IMR-90 (cell line): ENCODE measurements at regions not wholly inside any gene's neighbourhood (a gene's known extent, or its start where the extent isn't known, plus 50 kb on each side); places are given as distances from the start of the nearest gene placed in this dataset.
A peak's percentile ranks its signal among the peaks of the same experiment; 100 is the strongest.

Experiments used
- ATAC-seq: fragments of 200-7000 bp; cut with Tn5 transposase; 2 replicates; pipeline ENCODE4 v1.9.1; 2020; ENCODE audit warnings: low read depth, mild to moderate bottlenecking, moderate library complexity
- BruUV-seq: library from RNA; stranded (reverse); fragments of 400-500 nt; replicated peaks from 2 replicates; lab custom pipeline; 2021; lab: Mats Ljungman, UMichigan
- CTCF ChIA-PET: fragments of 300-600 bp; formaldehyde crosslinking; extraction: SDS; loops from one replicate; lab custom pipeline; 2021; ENCODE audit warnings: antibody characterized with exemption; lab: Yijun Ruan, JAX
- POLR2A ChIA-PET: fragments of 300-600 bp; sonication (Branson Sonifier 250); formaldehyde crosslinking; loops from one replicate; lab custom pipeline; 2022; ENCODE audit warnings: antibody characterized with exemption; ENCODE audit not compliant: unreplicated experiment; lab: Charles Lee
- DNase-seq: peaks from one replicate; pipeline ENCODE4 v3.0.0; 2013
- H2AFZ ChIP-seq: replicated peaks from 2 replicates; pipeline ENCODE3; 2013; ENCODE audit warnings: low read length, mild to moderate bottlenecking; ENCODE audit not compliant: poor library complexity
- H2AK5ac ChIP-seq: 2 replicates; pipeline ENCODE4 v1.6.1; 2013; ENCODE audit warnings: low read depth, low read length, inconsistent platforms
- H2AK9ac ChIP-seq: replicated peaks from 2 replicates; pipeline ENCODE3; 2013; ENCODE audit warnings: mild to moderate bottlenecking, low read depth, low read length, moderate library complexity; ENCODE audit not compliant: poor library complexity
- H2BK120ac ChIP-seq: 2 replicates; pipeline ENCODE4 v1.6.1; 2013; ENCODE audit warnings: low read depth, low read length, inconsistent platforms
- H2BK15ac ChIP-seq: 3 replicates; pipeline ENCODE4 v1.6.1; 2013; ENCODE audit warnings: low read depth, low read length, inconsistent platforms
- H2BK20ac ChIP-seq: 2 replicates; pipeline ENCODE4 v1.6.1; 2013; ENCODE audit warnings: low read depth, mild to moderate bottlenecking, inconsistent platforms, low read length, moderate library complexity
- H2BK5ac ChIP-seq: 2 replicates; pipeline ENCODE4 v1.6.1; 2013; ENCODE audit warnings: mild to moderate bottlenecking, low read depth, low read length, inconsistent platforms; ENCODE audit not compliant: poor library complexity, severe bottlenecking
- H3K14ac ChIP-seq: replicated peaks from 2 replicates; pipeline ENCODE4 v1.6.1; 2013; ENCODE audit warnings: low read depth, low read length, inconsistent platforms
- H3K18ac ChIP-seq: 2 replicates; pipeline ENCODE4 v1.6.1; 2013; ENCODE audit warnings: low read depth, low read length, control low read depth
- H3K23ac ChIP-seq: 2 replicates; pipeline ENCODE4 v1.6.1; 2013; ENCODE audit warnings: low read depth, low read length, inconsistent platforms
- H3K27ac ChIP-seq: 2 replicates; pipeline ENCODE4 v1.5.1; 2013; ENCODE audit warnings: mild to moderate bottlenecking, control low read depth, low read length; ENCODE audit not compliant: insufficient read depth
- H3K27me3 ChIP-seq: 2 replicates; pipeline ENCODE4 v1.6.1; 2013; ENCODE audit warnings: low read length; ENCODE audit not compliant: control insufficient read depth, insufficient read depth
- H3K36me3 ChIP-seq: 2 replicates; pipeline ENCODE4 v1.6.1; 2013; ENCODE audit warnings: low read length, mixed read lengths; ENCODE audit not compliant: control insufficient read depth, insufficient read depth
- H3K4ac ChIP-seq: 2 replicates; pipeline ENCODE4 v1.6.1; 2013; ENCODE audit warnings: low read depth, low read length, inconsistent platforms
- H3K4me1 ChIP-seq: 2 replicates; pipeline ENCODE4 v1.6.1; 2013; ENCODE audit warnings: low read length, mixed read lengths; ENCODE audit not compliant: control insufficient read depth, insufficient read depth
- H3K4me2 ChIP-seq: 2 replicates; pipeline ENCODE4 v1.6.1; 2013; ENCODE audit warnings: low read depth, mild to moderate bottlenecking, control low read depth, low read length, moderate library complexity
- H3K4me3 ChIP-seq: 2 replicates; pipeline ENCODE4 v1.5.1; 2013; ENCODE audit warnings: low read depth, mild to moderate bottlenecking, control low read depth, low read length, moderate library complexity; ENCODE audit not compliant: insufficient read depth
- H3K56ac ChIP-seq: 2 replicates; pipeline ENCODE4 v1.6.1; 2013; ENCODE audit warnings: low read length, inconsistent platforms; ENCODE audit not compliant: insufficient read depth; ENCODE audit errors: extremely low read depth
- H3K79me1 ChIP-seq, 2 experiments: 2 replicates each; pipeline ENCODE4 v1.6.1; 2013; ENCODE audit warnings: low read length in 2 of 2, inconsistent platforms in 1 of 2, low read depth in 1 of 2
- H3K9ac ChIP-seq: 2 replicates; pipeline ENCODE4 v1.6.1; 2013; ENCODE audit warnings: low read depth, low read length, control low read depth
- H3K9me1 ChIP-seq: 2 replicates; pipeline ENCODE4 v1.6.1; 2013; ENCODE audit warnings: low read length, inconsistent platforms; ENCODE audit not compliant: insufficient read depth
- H3K9me3 ChIP-seq: 2 replicates; pipeline ENCODE4 v1.6.1; 2013; ENCODE audit warnings: low read length; ENCODE audit not compliant: control insufficient read depth, insufficient read depth
- H4K20me1 ChIP-seq: 2 replicates; pipeline ENCODE4 v1.6.1; 2013; ENCODE audit warnings: low read length, inconsistent platforms; ENCODE audit not compliant: insufficient read depth
- H4K5ac ChIP-seq: 2 replicates; pipeline ENCODE4 v1.6.1; 2013; ENCODE audit warnings: mild to moderate bottlenecking, low read depth, low read length, control low read depth
- H4K8ac ChIP-seq, 2 experiments: 2 replicates each; pipeline ENCODE4 v1.6.1; 2013; ENCODE audit warnings: low read depth in 2 of 2, low read length in 2 of 2, control low read depth in 1 of 2, inconsistent platforms in 1 of 2
- H4K91ac ChIP-seq: 2 replicates; pipeline ENCODE4 v1.6.1; 2013; ENCODE audit warnings: low read depth, low read length, inconsistent platforms; ENCODE audit not compliant: insufficient read depth
- BHLHE40 ChIP-seq: fragments of 150-350 bp; IDR thresholded peaks from 2 replicates; pipeline ENCODE4 v1.6.1; 2016; ENCODE audit warnings: mild to moderate bottlenecking, low read depth, low read length
- CEBPB ChIP-seq: IDR thresholded peaks from 2 replicates; pipeline ENCODE4 v1.6.1; 2012; ENCODE audit warnings: low read depth, low read length, improper control_type of control experiment
- FOS ChIP-seq: fragments of 150-350 bp; IDR thresholded peaks from 2 replicates; pipeline ENCODE4 v1.6.1; 2016; ENCODE audit warnings: low read depth, low read length
- MAFK ChIP-seq: IDR thresholded peaks from 2 replicates; pipeline ENCODE4 v1.6.1; 2012; ENCODE audit warnings: low read depth, low read length, improper control_type of control experiment
- MAZ ChIP-seq: IDR thresholded peaks from 2 replicates; pipeline ENCODE4 v1.6.1; 2012; ENCODE audit warnings: low read depth, mild to moderate bottlenecking, low read length, improper control_type of control experiment, moderate library complexity, borderline replicate concordance
- NFE2L2 ChIP-seq: fragments of 150-350 bp; IDR thresholded peaks from 2 replicates; pipeline ENCODE4 v1.6.1; 2016; ENCODE audit warnings: low read depth, mild to moderate bottlenecking, low read length
- POLR2A ChIP-seq: IDR thresholded peaks from 2 replicates; pipeline ENCODE4 v1.6.1; 2012; ENCODE audit warnings: mild to moderate bottlenecking, low read depth, low read length
- RAD21 ChIP-seq: IDR thresholded peaks from 2 replicates; pipeline ENCODE4 v1.6.1; 2012; ENCODE audit warnings: low read length, improper control_type of control experiment
- RFX5 ChIP-seq: IDR thresholded peaks from 2 replicates; pipeline ENCODE4 v1.8.0; 2012; ENCODE audit warnings: low read depth, mild to moderate bottlenecking, low read length, moderate library complexity
- SMC3 ChIP-seq: fragments of 150-350 bp; IDR thresholded peaks from 2 replicates; pipeline ENCODE4 v1.6.1; 2016; ENCODE audit warnings: low read depth, mild to moderate bottlenecking, antibody characterized with exemption, low read length, moderate library complexity
- WGBS, 2 experiments: methylation state at CpG; one replicate each; pipeline versions ENCODE4 v1.1.5 to v1.1.7; 2013; ENCODE audit warnings: missing lambda C conversion rate in 2 of 2; ENCODE audit not compliant: insufficient read length in 1 of 2; ENCODE audit errors: extremely low coverage in 2 of 2; 5-methylcytosine and 5-hydroxymethylcytosine counted together
- dilution Hi-C: fragments of 300-500 bp; cut with HindIII; formaldehyde crosslinking; loops from one replicate; pipeline ENCODE4 v1.14.3; 2018; ENCODE audit warnings: low sequenced_read_pairs; ENCODE audit not compliant: unreplicated experiment
- in situ Hi-C: fragments of 300-500 bp; cut with MboI; formaldehyde crosslinking; loops from 3 replicates; pipeline ENCODE4 v1.14.3; 2019; ENCODE audit warnings: low sequenced_read_pairs, inconsistent platforms, mixed read lengths
- intact Hi-C: fragments of 100-400 bp; cut with micrococcal nuclease; formaldehyde crosslinking; loops from 2 replicates; pipeline ENCODE4 v1.10.0; 2022
- TF ChIP-seq, protein P1 (sequence below): fragments of 150-350 bp; IDR thresholded peaks from 2 replicates; pipeline ENCODE4 v1.6.1; 2016; ENCODE audit warnings: low read depth, mild to moderate bottlenecking, low read length, moderate library complexity, borderline replicate concordance
- TF ChIP-seq, protein P2 (sequence below): conservative IDR thresholded peaks from 2 replicates; pipeline ENCODE4 v1.5.1; 2012; ENCODE audit warnings: mild to moderate bottlenecking, low read depth, low read length, improper control_type of control experiment
- TF ChIP-seq, protein P3 (sequence below): fragments of 150-350 bp; IDR thresholded peaks from 2 replicates; pipeline ENCODE4 v1.6.1; 2017; ENCODE audit warnings: mild to moderate bottlenecking, antibody characterized with exemption, low read length, low read depth

DNA sequence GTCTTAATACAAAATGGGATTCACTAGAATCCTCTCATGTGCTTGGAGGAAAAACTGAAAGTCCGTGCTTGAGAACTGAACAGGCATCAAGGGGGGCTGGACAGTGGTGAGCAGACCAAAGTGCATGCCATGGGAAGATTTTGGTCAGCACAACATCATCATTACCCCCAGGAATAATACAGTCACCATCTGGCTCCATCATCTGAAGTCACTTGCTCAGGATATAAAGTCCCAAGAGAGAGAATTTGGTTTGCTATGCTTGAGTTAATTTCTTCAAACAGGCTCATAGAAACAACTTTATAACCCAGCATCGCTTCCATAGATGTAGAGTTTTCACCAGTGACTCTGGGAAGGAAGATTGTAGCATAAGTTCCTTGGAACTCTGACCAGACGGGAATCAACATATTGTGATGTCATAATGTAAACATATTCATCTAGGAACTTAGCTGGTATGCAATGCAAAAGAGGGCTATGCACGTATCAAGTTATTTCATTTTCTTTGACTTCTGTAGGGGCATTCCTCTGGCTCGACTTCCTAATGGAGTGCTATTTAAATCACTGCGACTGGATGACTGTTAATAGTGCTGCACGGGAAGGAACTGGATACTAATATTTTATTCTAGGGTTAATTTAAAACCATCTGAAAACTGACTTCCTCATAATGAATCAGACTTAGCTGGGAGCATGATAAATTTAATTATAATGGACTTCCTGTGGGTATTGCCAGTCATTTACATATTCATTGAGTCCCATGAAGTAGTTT is 145.2 kb downstream of the MTRR start:
- no peaks in the 10 kb centered on the region for H3K36me3 ChIP-seq
- no peak overlapping the region for H2AK5ac ChIP-seq
- no peak overlapping the region for H4K5ac ChIP-seq
- WGBS, 2 experiments: no CpG with 5 or more reads among the region's 7 CpGs
- H4K8ac ChIP-seq: no peak overlapping the region
- dilution Hi-C loops (no loop called here), intact Hi-C loops (no loop called here), in situ Hi-C loops (no loop called here)
- no peaks in the 10 kb centered on the region for H3K79me1 ChIP-seq
- no peaks in the 10 kb centered on the region for H3K4me1 ChIP-seq
- no peak overlapping the region for H2BK120ac ChIP-seq
- no peaks in the 10 kb centered on the region for H4K20me1 ChIP-seq
- TF ChIP-seq POLR2A: no peak
- TF ChIP-seq CEBPB: no peak
- TF ChIP-seq RAD21: no peak
- TF ChIP-seq, protein P1, sequence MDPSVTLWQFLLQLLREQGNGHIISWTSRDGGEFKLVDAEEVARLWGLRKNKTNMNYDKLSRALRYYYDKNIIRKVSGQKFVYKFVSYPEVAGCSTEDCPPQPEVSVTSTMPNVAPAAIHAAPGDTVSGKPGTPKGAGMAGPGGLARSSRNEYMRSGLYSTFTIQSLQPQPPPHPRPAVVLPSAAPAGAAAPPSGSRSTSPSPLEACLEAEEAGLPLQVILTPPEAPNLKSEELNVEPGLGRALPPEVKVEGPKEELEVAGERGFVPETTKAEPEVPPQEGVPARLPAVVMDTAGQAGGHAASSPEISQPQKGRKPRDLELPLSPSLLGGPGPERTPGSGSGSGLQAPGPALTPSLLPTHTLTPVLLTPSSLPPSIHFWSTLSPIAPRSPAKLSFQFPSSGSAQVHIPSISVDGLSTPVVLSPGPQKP: no peak
- no peak for TF ChIP-seq RFX5
- no peak for TF ChIP-seq BHLHE40
- TF ChIP-seq, protein P2, sequence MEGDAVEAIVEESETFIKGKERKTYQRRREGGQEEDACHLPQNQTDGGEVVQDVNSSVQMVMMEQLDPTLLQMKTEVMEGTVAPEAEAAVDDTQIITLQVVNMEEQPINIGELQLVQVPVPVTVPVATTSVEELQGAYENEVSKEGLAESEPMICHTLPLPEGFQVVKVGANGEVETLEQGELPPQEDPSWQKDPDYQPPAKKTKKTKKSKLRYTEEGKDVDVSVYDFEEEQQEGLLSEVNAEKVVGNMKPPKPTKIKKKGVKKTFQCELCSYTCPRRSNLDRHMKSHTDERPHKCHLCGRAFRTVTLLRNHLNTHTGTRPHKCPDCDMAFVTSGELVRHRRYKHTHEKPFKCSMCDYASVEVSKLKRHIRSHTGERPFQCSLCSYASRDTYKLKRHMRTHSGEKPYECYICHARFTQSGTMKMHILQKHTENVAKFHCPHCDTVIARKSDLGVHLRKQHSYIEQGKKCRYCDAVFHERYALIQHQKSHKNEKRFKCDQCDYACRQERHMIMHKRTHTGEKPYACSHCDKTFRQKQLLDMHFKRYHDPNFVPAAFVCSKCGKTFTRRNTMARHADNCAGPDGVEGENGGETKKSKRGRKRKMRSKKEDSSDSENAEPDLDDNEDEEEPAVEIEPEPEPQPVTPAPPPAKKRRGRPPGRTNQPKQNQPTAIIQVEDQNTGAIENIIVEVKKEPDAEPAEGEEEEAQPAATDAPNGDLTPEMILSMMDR: no peak
- TF ChIP-seq, protein P3, sequence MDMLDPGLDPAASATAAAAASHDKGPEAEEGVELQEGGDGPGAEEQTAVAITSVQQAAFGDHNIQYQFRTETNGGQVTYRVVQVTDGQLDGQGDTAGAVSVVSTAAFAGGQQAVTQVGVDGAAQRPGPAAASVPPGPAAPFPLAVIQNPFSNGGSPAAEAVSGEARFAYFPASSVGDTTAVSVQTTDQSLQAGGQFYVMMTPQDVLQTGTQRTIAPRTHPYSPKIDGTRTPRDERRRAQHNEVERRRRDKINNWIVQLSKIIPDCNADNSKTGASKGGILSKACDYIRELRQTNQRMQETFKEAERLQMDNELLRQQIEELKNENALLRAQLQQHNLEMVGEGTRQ: no peak
- no peak for TF ChIP-seq SMC3
- TF ChIP-seq MAZ: no peak
- TF ChIP-seq NFE2L2: no peak
- no peak for TF ChIP-seq MAFK
- no peak for TF ChIP-seq FOS
- H3K27me3 ChIP-seq: no peaks in the 10 kb centered on the region
- no peak overlapping the region for H2BK20ac ChIP-seq
- BruUV-seq: no TSS peak
- H3K56ac ChIP-seq: no peak overlapping the region
- H3K4ac ChIP-seq: no peak overlapping the region
- DNase-seq: peak; percentile 40
- no peak overlapping the region for H3K9ac ChIP-seq
- no peak overlapping the region for H4K91ac ChIP-seq
- H3K4me3 ChIP-seq: no peak overlapping the region
- H3K23ac ChIP-seq: no peak overlapping the region
- ChIA-PET CTCF (no interaction called here), POLR2A (no interaction called here)
- no peak overlapping the region for H2BK5ac ChIP-seq
- H2AK9ac ChIP-seq: no peak overlapping the region
- H3K27ac ChIP-seq: no peak overlapping the region
- H3K9me3 ChIP-seq: no peaks in the 10 kb centered on the region
- H3K14ac ChIP-seq: no peak overlapping the region
- H3K4me2 ChIP-seq: no peak overlapping the region
- no peak overlapping the region for H2AFZ ChIP-seq
- no peak overlapping the region for H3K18ac ChIP-seq
- ATAC-seq: peak; percentile 65
- H3K9me1 ChIP-seq: no peaks in the 10 kb centered on the region
- no peak overlapping the region for H2BK15ac ChIP-seq
